GM18907 (cell line): ENCODE measurements at regions not wholly inside any gene's neighbourhood (a gene's known extent, or its start where the extent isn't known, plus 50 kb on each side); places are given as distances from the start of the nearest gene placed in this dataset.
"Not testable (repeated sequence)": the region's sequence is repeated elsewhere in the genome, so short reads cannot be mapped to it uniquely, and the experiment has no call there.

Source experiments
- ATAC-seq: cut with Tn5 transposase; IDR thresholded peaks from one replicate; pipeline ENCODE4 v1.9.1; 2021; ENCODE audit warnings: mild to moderate bottlenecking, moderate library complexity; ENCODE audit not compliant: unreplicated experiment

DNA sequence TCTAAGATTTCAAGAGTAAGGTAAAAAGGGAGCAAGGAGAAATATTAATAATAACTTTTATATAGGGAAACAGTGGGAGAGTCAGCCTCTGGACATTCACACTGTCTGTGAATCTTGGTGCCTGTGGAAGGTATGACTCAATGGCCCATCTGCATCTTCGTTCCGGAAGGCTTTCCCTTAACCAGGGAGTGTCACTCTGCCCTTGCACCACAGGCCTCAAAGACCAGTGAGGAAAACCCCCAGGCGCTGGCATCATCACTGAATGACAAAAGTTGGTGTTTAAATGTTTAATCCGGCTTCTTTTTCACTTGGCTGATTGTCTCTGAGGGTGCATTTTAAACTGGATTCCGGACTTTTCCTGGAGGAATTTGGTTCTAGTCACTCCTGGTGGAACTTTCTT, 522.4 kb upstream of the TLE4 start:
- ATAC-seq, result no peak

DNA sequence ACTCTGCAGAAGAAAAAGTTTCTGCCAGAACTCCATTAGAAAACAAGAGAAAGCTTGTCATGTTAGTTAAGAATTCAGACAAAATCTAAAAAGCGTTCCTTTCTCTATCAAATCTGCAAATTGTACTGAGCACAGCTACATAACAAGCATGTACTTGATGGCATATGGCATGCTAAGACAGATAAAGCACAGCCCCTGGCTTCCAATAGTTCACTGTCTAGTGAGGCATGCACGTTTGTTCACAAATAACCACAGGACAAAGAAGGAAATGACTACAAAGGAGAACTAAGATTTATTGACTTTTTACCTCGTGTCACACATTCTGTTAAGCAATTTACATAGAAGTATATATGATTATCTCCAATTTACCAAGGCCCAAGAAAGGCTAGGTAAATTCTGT, 518.2 kb upstream of the TLE4 start:
- ATAC-seq, result no peak

DNA sequence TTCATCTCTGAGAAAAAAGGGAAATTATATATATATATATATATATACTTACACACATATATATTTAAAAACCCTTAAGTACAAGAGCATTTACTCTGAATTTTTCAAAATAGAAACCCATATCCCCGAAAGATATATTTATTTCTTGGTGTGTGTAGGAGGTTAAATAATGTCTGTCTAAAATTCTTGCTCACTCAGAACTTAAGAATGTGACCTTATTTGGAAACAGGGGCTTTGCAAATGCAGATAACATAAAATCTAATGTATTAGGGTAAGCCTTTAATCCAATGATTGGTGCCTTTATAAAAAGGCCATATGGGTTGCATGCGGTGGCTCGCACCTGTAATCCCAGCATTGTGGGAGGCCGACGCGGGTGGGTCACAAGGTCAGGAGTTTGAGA, 517.3 kb upstream of the TLE4 start:
- no peak for ATAC-seq

DNA sequence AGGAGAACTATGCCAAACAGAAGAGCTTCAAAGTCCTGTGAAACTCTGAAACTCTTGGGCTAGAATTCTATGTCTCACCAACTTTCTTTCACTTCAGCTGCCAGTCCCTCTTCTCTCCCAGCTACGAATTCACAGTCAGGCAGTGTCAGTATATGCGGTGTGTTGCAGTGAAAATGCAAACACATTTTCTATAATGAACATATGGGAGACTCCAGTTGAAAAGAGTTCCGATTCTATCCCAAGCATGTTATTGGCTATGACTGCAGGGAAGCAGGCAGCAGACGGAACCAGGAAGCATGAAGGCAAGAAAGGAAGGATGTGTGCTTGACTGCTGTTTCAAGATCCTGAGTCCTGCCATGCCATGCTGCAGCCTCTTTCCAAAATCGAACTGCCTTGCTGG, 515.7 kb upstream of the TLE4 start:
- no peak for ATAC-seq

DNA sequence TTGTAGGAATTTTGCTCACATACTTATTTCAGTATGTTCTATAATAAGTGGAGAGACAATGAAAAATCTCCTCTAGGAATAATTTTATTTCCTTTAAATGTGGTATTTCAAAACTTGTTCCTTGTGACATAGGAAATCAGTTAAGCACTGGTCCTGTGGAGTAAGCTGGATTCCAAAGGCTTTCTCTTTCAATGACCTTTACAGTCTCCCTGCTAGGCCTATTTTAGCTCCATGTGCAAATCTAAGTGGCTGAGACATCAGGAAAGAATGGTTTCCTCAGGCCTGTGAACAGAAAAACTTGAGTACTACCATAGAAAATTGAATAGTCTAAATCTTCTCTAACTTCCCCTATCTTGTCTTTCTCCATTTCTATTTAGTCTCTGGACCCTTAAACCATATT, 514.2 kb upstream of the TLE4 start:
- no peak for ATAC-seq

DNA sequence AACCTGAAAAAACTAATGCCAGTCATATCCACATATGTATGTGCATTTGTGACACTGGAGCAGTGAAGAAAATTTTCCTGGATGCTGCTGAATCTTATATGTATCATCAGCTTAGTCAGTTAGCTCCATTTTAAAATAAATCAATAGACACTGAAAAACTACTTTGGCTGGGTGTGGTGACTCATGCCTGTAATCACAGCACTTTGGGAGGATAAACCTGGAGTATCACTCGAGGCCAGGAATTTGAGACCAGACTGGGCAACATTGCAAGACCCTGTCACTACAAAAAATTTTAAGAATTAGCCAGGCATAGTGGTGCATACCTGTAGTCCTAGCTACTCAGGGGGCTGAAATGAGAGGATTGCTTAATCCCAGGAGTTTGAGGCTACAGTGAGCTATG, 511.0 kb upstream of the TLE4 start:
- ATAC-seq, result no peak

DNA sequence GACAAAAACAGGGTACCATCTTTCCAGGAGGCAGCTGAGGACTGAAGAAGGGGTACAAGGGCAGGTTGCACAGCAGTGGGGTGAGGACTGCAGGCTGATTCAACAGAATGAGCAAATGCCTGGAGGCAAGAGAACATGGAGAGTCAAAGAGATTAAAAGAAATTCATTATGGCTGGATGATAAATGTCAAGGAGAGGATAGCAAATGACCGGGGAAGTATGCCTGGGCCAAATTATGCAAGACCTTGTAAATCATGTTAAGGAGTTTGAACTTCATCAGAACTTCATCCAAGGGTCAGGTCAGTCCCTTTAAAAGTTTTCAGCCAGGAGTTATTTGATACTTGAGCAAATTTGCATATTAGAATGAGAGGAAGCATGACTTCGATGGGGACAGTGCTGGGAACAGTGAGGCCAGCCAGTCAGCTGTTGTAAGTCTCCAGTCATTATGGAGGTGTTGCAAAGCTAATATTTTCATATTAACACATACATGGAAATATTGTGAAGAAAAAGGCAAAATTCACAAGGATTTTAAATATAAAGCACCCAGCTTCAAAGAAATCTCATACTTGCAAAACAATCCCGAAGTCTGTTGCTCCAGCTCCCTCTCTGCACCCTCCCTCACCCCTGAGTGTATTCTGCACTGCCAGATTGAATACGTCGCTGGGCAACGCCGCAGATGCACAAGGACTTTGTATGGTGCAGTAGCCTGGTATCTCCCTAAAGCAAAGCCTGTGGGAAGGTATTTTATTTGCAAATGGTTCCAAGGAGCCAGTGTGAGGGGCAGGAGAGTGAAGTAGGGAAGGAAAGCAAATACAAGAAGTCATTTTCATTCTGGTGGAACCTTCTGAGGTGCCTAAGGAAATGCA, 509.8 kb upstream of the TLE4 start:
- no peak for ATAC-seq

DNA sequence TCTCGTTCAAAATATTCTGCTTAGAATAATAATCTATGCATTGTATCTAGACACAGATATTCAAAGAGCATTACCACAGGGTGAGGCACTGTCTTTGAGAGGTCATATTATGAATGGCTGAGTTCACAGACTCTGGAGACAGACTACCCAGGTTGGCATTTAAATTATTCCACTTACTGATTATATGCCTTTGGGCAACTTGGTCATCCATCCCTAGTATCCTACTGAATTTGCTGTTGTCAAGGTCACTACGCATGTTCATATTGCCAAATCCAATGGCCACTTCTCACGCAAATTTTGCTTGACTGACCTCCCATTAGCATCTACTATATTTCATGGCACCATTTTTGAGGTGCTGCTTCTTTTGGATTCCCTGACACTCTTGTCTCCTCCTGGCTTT, 498.6 kb upstream of the TLE4 start:
- no peak for ATAC-seq

DNA sequence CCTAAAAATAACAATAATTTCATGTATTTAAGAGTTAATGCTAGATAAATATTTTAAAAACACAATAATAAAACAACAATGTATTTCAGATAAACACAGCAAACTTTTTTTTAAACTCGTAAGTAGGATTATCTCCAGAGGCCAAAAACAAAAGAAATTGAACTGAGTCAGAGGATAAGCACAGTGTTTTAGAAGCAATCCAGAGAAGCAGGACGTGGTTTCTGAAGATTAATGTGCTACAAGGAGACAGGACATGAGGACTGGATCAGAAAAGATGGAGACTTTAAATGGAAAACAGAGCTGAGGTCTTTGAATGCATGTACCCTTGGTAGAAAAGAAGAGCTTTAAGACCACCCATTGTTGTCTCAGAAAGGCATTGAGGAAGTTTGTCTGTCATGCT, 491.2 kb upstream of the TLE4 start:
- no peak for ATAC-seq

DNA sequence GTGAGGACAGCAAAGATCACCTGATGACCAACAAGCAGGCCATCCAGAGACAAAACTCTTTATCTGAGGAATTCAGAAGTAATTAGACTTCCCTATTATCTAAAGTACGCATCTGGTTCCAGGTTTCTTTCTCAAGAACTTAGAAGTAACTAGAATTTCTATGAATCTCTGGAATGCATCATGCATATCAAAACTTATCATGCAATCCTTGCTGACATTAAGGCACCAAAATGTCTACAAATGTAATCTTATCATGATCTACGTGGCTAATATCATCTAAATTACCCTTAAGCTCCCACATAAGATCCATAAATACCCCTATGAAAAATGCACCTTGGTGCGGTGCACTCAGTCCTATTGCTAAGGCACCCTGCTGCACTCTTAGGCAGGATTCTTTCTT, 488.1 kb upstream of the TLE4 start:
- no peak for ATAC-seq

DNA sequence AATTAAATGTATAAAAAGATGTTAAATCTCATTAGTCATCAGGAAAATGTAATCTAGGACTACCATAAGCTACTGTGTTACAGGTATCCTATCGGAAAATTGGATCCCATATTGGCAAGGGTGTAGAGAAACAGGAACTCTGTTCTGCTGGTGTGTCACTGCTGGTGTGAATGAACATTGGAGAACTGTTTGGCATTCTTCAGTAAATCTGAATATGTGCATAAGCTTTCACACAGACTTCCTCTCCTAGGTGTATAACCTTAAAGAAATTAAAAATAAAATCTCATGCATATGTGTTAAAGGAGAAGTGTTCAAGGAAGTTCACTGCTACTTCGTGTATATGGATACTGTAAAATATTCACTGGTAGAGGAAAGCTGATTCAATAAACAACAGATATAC, 484.6 kb upstream of the TLE4 start:
- ATAC-seq, result no peak

DNA sequence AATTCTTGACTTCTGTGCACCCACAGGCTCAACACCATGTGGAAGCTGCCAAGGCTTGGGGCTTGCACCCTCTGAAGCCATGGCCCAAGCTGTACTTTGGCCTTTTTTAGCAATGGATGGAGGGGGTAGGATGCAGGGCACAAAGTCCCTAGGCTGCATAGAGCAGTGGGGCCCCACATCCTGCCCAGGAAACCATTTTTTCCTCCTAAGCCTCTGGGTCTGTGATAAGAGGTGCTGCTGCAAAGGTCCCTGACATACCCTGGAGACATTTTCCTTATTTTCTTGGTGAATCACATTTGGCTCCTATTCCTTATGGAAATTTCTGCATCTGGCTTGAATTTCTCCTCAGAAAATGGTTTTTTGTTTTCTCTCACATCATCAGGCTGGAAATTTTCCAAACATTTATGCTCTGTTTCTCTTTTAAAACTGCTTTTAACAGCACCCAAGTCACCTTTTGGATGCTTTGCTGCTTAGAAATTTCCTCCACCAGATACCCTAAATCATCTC, 482.7 kb upstream of the TLE4 start:
- ATAC-seq, result no peak

DNA sequence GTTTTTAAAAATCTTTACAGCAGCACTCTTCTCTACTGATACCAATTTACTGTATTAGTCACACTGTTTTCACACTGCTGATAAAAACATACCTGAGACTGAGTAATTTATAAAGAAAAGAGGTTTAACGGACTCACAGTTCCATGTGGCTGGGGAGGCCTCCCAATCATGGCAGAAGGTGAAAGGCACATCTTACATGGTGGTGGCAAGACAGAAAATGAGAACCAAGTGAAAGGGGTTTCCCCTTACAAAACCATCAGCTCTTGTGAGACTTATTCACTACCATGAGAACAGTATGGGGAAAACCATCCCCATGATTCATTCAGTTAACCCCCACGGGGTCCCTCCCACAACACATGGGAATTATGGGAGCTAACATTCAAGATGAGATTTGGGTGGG, 481.9 kb upstream of the TLE4 start:
- ATAC-seq, result not testable (repeated sequence)

DNA sequence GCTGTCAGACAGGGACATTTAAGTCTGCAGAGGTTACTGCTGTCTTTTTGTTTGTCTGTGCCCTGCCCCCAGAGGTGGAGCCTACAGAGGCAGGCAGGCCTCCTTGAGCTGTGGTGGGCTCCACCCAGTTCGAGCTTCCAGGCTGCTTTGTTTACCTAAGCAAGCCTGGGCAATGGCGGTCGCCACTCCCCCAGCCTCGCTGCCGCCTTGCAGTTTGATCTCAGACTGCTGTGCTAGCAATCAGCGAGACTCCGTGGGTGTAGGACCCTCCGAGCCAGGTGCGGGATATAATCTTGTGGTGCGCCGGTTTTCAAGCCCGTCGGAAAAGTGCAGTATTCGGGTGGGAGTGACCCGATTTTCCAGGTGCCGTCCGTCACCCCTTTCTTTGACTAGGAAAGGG, 468.5 kb upstream of the TLE4 start:
- not testable (repeated sequence) for ATAC-seq

DNA sequence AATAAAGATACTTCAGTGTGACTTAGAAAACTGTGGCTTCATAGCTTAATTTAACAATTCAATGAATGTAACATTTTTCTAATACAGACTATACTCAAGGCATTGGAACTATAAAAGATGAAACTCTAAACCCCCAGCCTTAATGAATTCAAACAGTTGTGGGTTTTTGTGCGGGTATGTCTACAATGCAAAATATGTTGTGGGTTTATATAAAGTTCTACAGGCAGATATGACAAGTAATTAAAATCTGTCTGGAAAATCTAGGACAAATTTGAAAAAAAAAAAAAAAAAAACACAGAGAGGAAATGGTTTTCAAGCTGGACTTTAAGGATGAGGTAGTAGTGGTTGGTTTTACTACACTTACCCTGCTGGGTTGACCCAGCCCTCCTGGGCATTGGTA, 467.5 kb upstream of the TLE4 start:
- ATAC-seq, result no peak

DNA sequence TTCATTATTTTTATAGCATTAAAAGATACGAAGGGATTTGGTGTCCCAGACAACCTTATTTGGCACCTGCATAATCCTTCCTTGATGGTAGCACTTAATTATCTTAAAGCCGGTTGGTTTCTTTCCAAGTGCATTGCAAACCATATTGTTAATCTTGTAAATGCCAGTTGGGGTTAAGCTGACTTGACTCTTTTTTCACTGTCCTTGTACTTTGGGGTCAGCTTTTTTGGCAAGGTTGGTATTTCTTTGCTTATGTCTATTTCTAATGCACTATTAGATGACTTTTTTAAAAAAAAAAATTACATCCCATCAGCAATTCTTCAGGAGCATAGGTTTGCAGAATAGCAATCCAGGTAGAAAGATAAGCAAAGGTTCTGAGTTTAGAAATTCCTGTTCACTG, 466.8 kb upstream of the TLE4 start:
- ATAC-seq, result no peak

DNA sequence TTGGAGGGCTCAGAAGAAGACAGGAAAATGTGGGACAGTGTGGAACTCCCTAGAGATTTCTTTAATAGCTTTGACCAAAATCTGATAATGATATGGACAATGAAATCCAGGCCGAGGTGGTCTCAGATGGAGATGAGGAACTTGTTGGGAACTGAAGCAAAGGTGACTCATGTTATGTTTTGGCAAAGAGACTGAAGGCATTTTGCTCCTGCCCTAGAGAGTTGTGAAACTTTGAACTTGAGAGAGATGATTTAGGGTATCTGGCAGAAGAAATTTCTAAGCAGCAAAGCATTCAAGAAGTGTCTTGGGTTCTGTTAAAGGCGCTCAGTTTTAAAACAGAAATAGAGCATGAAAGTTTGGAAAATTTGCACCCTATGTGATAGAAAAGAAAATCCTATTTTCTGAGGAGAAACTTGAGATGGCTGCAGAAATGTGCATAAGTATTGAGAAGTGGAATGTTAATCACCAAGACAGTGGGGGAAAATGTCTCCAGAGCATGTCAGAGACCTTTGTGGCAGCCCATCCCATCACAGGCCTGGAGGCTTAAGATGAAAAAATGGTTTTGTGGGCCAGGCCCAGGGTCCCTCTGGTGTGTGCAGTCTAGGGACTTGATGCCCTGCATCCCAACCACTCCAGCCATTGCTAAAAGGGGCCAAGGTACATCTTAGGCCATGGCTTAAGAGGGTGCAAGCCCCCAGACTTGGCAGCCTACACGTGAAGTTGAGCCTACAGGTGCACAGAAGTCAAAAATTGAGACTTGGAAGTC, 463.7 kb upstream of the TLE4 start:
- ATAC-seq, result no peak

DNA sequence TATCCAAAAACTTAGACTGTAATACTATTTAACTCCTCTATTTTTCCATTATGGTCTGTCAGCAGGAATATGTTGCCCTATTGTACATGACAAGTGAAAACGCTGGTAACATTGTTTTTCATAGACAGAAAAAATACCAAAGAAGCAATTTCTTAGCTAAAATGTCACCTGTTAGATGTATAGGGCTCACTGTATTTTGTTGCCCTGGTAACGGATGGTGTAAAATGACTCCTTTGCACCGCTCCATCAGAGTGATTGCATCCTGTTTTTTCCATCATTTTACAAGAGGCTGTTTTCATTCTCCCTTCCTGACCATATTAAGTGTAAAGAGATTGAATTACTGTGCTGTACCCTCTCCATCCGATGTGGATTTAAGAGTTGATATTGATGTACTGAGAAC, 460.1 kb upstream of the TLE4 start:
- no peak for ATAC-seq

DNA sequence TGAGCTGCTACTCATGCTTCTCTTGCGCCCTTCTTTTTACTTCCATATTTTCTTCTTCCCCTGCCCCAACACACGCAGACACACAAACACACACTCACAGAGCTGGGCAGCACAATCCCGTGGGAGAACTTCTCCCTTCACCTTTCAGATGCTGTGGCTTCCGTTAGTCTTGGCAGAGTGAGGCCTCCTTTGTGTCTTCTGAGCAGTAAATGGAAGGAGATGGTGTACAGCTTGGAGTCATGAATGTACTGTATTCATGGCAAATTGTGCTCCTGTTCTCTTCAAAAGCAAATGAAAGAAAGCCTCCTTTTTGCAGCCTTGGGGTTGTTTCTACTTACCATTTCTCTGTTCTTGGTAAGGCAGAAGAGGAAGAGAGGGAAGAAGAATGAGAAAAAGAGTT, 456.6 kb upstream of the TLE4 start:
- no peak for ATAC-seq

DNA sequence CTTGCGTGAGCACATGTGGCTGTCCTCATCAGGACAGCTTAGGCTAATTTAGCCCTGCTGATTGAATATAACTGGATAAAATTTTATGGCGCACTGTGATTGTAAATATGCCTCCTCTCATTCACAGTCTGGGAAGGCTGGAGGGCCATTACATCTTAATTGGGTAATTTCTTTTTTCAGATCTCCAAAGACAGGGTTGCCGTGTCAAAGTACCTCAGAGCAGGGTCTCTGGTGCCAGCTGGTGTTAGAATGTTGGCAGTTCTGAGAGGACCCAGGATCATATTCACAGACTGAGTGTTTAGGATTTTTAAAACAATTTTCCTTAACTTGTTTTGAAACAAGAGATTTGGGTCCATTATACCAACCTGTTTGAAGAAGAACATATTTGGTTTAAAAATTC, 455.7 kb upstream of the TLE4 start:
- ATAC-seq, result no peak

DNA sequence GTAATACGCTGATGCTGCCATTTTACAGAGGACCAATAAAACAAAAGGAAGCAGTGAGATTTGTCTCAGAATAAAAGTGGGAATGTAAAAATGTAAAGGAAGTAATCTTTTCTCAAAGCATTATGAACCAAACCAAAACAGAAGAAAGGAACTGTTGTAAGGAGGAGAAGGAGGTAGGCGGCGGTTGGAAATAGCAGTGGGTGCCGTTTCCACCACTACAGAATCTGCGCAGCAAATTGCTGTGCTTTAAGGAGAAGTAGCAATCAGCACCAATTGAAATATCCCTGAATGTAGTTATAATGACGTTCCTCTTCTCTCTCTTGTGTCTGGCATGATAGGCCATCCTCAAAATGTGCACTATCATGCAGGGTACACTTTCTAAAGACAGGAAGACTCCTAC, 455.1 kb upstream of the TLE4 start:
- no peak for ATAC-seq

DNA sequence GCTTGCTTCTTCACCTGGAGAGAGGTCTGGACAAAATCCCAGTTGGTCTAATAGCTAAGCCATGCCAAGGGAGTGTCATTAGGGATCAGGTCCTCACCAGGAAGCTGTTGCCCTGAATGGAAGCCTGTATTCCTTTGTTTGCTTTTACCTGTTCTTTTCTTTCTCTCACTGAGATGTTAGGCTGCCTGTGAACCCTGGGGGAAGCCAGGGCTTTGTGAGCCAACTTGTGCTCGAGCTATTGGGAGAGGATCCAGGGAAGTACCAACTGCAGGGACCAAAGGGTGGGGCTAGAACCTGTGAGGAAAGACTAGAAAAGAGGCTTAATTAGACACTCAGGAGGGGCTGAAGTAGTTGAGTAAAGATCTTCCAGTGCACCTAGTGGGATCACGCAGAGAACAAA, 451.2 kb upstream of the TLE4 start:
- ATAC-seq, result no peak
